MG63 (cell line): ENCODE measurements at regions not wholly inside any gene's neighbourhood (a gene's known extent, or its start where the extent isn't known, plus 50 kb on each side); places are given as distances from the start of the nearest gene placed in this dataset.
"Not testable (repeated sequence)": the region's sequence is repeated elsewhere in the genome, so short reads cannot be mapped to it uniquely, and the experiment has no call there.

Experiments used
- DNase-seq: peaks from one replicate; pipeline ENCODE4 v3.0.0-alpha.2; 2020
- H3K27me3 ChIP-seq: fragments of 250-450 bp; sonication (Bioruptor Pico); 2 replicates; pipeline ENCODE4 v1.5.1; 2020; ENCODE audit warnings: mild to moderate bottlenecking, moderate library complexity
- H3K36me3 ChIP-seq: fragments of 250-450 bp; sonication (Bioruptor Pico); 2 replicates; pipeline ENCODE4 v1.5.1; 2020; ENCODE audit warnings: mild to moderate bottlenecking, moderate library complexity
- H3K4me3 ChIP-seq: fragments of 250-450 bp; sonication (Bioruptor Pico); 2 replicates; pipeline ENCODE4 v1.5.1; 2020; ENCODE audit warnings: mild to moderate bottlenecking, moderate library complexity
- H3K9me3 ChIP-seq: fragments of 250-450 bp; sonication (Bioruptor Pico); 2 replicates; pipeline ENCODE4 v1.5.1; 2020; ENCODE audit warnings: mild to moderate bottlenecking, moderate library complexity

DNA sequence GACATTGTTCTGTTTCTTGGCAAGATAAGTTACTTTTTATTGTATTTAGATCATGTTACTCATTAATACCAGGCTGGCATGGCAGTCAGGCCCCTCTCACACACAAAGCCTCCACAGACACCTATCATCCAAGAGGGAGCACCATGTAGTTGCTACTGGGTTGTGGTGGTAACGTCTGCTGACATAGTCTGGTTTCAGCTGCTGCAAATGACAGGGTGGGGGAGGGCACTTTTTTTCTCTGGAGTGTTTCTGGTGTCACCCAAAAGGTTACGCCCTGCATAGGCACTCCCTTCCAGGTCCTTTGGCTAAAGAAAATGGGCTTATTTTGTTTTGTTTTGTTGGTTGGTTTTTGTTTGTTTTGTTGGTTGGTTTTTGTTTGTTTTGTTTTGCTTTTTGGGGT, 236.4 kb upstream of the RIMS1 start:
- Histone ChIP-seq H3K4me3 (no peak overlapping the region), H3K36me3 (peaks cover 3% of the 10 kb centered on the region; the same call in 1 of the 2 replicates), H3K27me3 (no peaks in the 10 kb centered on the region), H3K9me3 (peaks cover 12% of the 10 kb centered on the region)
- DNase-seq, result no peak

DNA sequence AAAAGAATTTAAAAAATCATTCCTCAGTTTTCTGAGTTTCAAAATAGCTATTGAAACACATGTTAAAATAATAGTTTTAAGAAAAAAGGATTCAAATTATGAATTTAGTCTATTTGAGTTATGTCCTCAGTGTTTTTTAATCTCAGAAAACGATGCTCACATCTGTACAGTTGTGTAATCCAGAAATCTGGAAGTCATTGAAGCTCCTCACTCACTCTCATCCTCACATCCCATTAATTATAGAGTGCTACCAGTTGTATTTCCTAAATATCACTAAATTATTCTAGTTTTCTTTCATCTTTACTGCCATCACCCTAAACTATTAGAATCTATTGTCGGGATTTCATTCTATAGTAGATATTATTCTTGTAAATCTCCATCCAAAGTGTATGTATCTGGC, 234.7 kb upstream of the RIMS1 start:
- Histone ChIP-seq H3K36me3 (peaks cover 3% of the 10 kb centered on the region; the same call in 1 of the 2 replicates), H3K4me3 (no peak overlapping the region), H3K27me3 (no peaks in the 10 kb centered on the region), H3K9me3 (peaks cover 12% of the 10 kb centered on the region)
- DNase-seq, result no peak

DNA sequence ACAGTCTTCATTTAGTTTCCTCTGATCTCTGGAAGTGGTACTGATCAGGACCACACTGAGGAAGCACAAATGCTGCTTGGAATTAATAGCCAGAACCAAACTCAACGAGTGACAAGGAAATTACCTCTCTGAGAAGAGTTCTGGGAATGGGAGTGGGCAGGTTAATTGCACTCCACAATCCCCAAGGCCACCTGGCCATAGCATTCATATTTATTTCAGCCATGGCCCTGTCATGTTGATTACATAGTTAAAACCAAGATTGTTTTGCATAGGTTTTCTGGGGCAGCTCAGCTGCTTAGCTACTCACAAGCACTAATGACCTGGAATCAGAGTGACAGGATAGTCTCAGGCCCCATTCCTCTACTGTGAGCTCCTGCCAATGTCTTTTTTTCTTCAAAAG, 230.2 kb upstream of the RIMS1 start:
- H3K9me3 ChIP-seq, result no peaks in the 10 kb centered on the region; the same call in none of the 2 replicates
- no peaks in the 10 kb centered on the region for H3K36me3 ChIP-seq
- no peak overlapping the region for H3K4me3 ChIP-seq
- no peak for DNase-seq
- H3K27me3 ChIP-seq, result no peaks in the 10 kb centered on the region

DNA sequence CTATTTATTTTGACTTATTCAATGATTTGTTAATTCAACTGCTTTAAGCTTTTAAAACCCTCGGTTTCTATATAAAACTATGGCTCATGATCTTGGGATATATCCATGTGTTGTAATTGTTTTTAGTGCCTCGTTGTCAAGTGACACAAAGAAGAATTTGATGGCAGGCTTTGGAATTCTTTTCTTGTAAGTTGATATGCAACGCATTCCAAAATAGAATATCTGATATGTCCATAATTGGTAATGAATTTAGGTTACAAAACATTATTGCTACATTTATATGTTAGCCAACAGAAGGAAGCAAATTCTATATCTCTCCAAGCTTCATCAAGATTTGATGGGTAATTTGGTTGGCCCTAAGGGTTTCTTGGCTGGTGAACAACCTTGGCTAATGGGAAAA, 220.4 kb upstream of the RIMS1 start:
- no peaks in the 10 kb centered on the region for H3K36me3 ChIP-seq
- DNase-seq, result no peak
- H3K9me3 ChIP-seq, result peaks cover 5% of the 10 kb centered on the region; the same call in 1 of the 2 replicates
- no peaks in the 10 kb centered on the region for H3K27me3 ChIP-seq
- H3K4me3 ChIP-seq, result no peak overlapping the region

DNA sequence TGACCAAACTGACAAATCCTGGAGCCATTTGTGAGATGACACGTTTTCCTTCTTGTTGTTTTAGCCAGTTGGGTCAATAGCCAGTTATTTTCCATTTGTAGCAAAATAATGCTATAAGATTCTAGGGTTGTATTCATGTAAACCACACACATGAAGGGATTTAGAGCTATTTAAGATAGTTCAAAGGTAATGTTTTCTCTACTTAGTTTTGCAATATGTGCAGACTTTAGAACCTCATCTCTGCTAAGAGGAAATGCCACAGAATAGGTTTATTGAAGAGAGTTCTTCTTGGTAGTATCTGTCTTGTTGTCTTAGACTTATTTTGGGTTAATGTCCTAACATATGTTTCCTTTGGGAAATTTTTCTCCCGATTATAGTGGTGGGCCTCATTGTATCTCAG, 213.5 kb upstream of the RIMS1 start:
- Histone ChIP-seq H3K9me3 (no peaks in the 10 kb centered on the region), H3K27me3 (no peaks in the 10 kb centered on the region), H3K4me3 (no peak overlapping the region), H3K36me3 (no peaks in the 10 kb centered on the region)
- DNase-seq, result no peak

DNA sequence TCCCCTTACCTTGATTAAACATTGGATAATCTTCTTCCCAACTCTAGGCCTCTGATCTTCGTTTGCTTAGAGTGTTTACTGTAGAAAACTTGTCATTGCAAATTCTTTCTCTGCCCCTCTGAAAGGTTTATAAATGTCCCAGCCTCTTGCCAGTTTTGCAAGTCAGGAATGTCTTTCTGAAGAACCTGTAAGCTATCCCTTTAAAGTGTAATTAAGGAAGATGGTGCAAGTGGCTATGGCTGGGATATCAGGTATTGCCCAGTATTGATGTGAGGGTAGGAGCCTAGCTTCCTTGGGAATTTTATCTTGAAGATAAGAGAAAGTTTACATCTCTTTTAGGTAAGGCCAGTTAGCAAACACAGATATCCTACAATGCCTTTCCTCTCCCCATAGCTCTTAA, 211.0 kb upstream of the RIMS1 start:
- Histone ChIP-seq H3K27me3 (no peaks in the 10 kb centered on the region), H3K36me3 (no peaks in the 10 kb centered on the region), H3K9me3 (no peaks in the 10 kb centered on the region), H3K4me3 (no peak overlapping the region)
- DNase-seq, result no peak

DNA sequence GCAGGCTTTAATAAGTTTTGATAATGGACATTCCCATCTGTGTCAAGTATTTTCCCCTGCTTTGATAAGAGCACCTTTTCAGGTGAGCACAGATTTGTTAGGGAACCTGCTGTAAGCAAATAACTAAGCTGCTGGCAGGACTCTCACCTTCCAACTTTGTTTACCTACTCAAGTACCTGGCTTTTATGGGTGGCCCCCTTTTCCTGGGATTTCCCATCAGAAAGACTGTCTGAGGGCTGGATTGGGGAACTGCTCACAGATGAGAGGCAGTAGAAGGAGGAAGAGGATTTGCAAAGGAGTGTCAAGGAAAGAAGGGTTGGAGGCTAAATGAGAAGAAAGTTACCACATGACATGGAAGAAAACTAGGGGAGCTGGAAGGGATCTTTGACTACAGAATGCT, 210.1 kb upstream of the RIMS1 start:
- Histone ChIP-seq H3K27me3 (no peaks in the 10 kb centered on the region), H3K9me3 (no peaks in the 10 kb centered on the region), H3K4me3 (no peak overlapping the region), H3K36me3 (no peaks in the 10 kb centered on the region)
- DNase-seq, result no peak

DNA sequence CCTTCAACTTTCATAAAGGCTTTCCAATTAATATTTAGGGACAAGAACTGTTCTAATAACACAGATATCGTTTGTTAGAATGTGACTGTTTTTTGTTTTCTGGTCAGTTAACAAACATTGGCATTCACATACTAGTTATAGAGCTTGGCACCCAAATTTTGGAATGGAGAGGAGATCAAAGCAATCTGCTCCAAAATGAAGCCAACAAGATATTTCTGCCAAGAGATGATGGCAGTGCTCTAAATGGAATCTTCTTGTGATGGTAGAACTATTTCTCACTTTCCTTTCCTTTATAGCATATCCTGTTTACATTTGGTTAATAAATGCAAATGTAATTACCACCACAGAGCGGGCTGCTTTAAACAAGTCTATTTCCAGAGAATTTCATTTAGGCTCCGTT, 208.3 kb upstream of the RIMS1 start:
- DNase-seq, result no peak
- Histone ChIP-seq H3K4me3 (no peak overlapping the region), H3K27me3 (no peaks in the 10 kb centered on the region), H3K9me3 (no peaks in the 10 kb centered on the region), H3K36me3 (no peaks in the 10 kb centered on the region)

DNA sequence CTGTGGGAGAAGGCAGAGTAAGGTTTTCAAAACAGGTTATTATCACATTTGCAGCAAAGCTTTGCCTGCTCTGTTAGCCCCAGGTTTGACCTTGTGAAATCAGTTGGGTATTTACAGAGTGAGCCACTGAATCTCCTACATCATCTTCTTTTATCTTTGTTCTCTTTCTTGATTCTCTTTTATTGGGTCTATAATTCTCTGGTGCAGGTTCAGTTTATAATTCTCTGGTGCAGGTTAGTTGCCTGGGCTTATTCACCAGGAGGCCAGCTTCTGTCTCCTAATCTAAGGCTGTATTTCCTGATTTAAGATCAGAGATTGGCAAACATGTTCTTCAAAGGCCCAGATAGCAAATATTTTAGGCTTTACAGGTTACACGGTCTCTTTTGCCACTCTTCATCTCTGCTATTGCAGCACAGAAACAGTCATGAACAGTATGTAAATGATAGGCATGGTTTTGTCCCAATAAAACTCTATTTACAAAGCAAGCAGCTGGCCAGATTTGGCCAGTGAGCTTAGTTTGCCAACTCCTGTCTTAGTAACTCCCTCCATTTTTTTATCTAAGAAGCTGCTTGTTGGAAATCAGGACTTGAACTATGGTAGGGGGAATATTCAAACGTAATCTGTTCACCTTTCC, 205.0 kb upstream of the RIMS1 start:
- Histone ChIP-seq H3K36me3 (no peaks in the 10 kb centered on the region), H3K27me3 (no peaks in the 10 kb centered on the region), H3K9me3 (no peaks in the 10 kb centered on the region), H3K4me3 (no peak overlapping the region)
- no peak for DNase-seq

DNA sequence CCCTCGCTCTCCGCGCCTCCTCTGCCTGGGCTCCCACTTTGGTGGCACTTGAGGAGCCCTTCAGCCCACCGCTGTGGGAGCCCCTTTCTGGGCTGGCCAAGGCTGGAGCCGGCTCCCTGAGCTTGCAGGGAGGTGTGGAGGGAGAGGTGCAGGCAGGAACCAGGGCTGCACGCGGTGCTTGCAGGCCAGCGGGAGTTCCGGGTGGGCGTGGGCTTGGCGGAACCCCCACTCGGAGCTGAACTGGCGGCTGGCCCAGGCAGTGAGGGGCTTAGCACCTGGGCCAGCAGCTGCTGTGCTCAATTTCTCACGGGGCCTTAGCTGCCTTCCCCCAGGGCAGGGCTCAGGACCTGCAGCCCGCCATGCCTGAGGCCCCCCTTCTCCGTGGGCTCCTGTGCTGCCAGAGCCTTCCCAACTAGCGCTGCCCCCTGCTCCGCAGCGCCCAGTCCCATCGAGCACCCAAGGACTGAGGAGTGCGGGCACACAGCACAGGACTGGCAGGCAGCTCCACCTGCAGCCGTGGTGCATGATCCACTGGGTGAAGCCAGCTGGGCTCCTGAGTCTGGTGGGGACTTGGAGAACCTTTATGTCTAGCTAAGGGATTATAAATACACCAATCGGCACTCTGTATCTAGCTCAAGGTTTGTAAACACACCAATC, 200.2 kb upstream of the RIMS1 start:
- not testable (repeated sequence) for H3K4me3 ChIP-seq, DNase-seq, H3K36me3 ChIP-seq, H3K27me3 ChIP-seq, H3K9me3 ChIP-seq

DNA sequence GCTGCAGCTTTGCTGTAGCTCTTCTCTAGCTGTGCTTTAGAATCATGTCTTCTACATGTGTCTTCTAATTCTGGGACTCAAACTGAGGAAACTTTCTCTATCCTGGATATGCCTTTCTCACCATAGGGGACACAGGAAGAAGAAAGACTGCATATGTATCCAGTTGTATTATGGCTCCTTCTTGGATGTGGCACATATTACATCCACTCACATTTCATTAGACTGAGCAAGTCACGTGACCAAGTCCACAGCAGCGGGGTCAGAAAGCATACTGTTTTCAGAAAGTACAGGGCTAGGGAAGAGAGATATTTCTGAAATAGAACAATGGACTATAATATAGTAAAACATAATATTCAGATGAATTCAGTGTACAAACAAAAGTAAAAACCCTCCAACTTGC, 187.6 kb upstream of the RIMS1 start:
- Histone ChIP-seq H3K36me3 (peaks cover 12% of the 10 kb centered on the region), H3K9me3 (no peaks in the 10 kb centered on the region), H3K27me3 (no peaks in the 10 kb centered on the region), H3K4me3 (no peak overlapping the region)
- no peak for DNase-seq

DNA sequence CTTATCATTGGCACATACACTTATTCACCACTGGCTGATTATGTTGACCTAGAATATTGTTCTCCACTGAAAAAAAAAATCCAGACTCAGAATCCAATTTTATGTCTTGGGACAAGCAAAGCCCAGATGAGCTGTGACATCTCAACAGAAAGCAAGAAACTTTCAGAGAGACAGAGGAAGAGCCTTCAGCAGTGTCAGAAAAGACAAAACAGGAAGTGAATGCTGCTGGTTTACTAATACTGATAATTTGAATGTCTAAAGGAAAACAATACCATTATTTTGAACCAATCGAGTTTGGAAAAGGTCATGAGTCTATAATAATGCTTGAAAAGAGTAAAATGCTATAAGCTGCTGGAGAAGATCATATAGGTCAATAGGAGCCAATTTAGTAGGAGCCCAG, 179.8 kb upstream of the RIMS1 start:
- DNase-seq, result no peak
- no peaks in the 10 kb centered on the region for H3K27me3 ChIP-seq
- no peaks in the 10 kb centered on the region for H3K9me3 ChIP-seq
- no peak overlapping the region for H3K4me3 ChIP-seq
- H3K36me3 ChIP-seq, result no peaks in the 10 kb centered on the region

DNA sequence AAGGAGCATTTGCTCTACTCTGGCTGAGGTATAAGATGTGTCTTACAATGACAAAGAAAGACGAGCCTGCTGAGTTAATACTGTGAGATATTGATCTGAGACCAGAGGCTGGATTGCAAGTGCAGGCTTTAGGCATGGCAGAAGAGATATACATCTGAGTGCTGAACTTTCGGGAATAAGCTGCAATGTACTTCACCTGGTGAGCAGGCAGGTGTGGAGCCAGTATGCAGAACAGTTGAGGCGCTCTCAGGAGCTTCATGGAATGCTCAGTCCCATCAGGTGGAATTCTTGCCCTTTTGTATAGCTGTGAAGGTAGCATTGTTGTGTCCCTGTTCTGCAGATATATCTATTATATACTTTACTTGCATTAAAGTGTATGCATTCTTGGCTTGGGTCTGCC, 179.3 kb upstream of the RIMS1 start:
- no peaks in the 10 kb centered on the region for H3K9me3 ChIP-seq
- H3K27me3 ChIP-seq, result no peaks in the 10 kb centered on the region
- no peak overlapping the region for H3K4me3 ChIP-seq
- DNase-seq, result no peak
- H3K36me3 ChIP-seq, result no peaks in the 10 kb centered on the region

DNA sequence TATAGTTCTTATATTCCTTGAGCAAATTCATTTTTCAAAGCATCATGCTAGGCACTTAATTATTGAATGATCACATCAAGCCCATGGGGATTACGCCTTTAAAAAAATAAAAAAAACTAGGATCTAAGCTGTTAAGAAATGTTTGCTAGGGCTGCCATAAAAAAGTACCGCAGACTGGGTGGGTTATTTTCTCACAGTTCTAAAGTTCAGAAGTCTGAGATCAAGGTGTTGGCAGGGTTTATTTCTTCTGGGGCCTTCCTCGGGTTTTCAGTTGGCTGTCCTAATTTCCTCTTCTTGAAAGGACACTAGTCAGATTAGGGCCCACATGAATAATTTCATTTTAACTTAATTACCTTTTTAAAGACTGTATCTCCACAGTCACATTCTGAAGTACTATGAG, 165.6 kb upstream of the RIMS1 start:
- H3K9me3 ChIP-seq, result no peaks in the 10 kb centered on the region
- H3K4me3 ChIP-seq, result no peak overlapping the region
- no peaks in the 10 kb centered on the region; the same call in 1 of the 2 replicates for H3K36me3 ChIP-seq
- no peak for DNase-seq
- H3K27me3 ChIP-seq, result no peaks in the 10 kb centered on the region

DNA sequence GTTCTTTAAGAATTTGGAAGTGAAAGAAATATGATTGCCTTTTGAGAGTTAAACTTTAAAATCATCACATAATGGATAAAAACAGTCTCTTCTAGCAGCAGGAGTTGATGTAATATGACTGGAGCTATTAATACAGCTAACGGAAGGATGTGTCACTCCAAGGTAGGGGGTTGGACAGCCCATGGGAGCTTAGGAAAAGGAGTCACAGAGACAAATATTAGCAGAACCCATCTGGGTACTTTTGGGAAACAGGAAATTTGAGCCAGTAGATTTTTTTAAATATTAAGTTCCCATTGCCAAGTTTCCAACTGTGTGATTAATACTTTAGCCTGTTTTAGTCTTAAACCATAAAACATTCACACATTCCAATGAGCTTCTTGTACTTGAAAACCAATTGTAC, 164.7 kb upstream of the RIMS1 start:
- DNase-seq, result peak; percentile 51
- Histone ChIP-seq H3K9me3 (no peaks in the 10 kb centered on the region), H3K36me3 (no peaks in the 10 kb centered on the region; the same call in 1 of the 2 replicates), H3K27me3 (no peaks in the 10 kb centered on the region), H3K4me3 (no peak overlapping the region)

DNA sequence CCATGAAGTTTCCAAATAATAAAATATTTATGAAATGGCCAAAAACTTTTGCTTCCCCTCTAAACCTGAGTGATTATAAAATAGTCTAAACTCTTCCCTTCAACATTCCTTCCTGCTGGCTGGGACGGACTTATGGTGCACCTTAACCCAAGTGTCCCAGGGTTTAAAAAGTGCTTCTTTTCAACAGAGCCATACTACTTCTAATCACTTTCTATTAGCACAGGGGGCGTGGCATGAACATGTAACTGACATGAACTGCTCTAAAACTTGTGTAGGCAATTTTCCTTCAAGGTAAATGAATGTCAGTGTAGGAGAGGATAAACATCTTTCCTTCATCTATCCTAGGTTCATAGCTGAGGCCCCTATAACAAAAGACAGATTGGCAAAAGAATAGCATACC, 163.6 kb upstream of the RIMS1 start:
- H3K9me3 ChIP-seq, result no peaks in the 10 kb centered on the region
- no peaks in the 10 kb centered on the region for H3K27me3 ChIP-seq
- no peaks in the 10 kb centered on the region for H3K36me3 ChIP-seq
- no peak for DNase-seq
- H3K4me3 ChIP-seq, result no peak overlapping the region

DNA sequence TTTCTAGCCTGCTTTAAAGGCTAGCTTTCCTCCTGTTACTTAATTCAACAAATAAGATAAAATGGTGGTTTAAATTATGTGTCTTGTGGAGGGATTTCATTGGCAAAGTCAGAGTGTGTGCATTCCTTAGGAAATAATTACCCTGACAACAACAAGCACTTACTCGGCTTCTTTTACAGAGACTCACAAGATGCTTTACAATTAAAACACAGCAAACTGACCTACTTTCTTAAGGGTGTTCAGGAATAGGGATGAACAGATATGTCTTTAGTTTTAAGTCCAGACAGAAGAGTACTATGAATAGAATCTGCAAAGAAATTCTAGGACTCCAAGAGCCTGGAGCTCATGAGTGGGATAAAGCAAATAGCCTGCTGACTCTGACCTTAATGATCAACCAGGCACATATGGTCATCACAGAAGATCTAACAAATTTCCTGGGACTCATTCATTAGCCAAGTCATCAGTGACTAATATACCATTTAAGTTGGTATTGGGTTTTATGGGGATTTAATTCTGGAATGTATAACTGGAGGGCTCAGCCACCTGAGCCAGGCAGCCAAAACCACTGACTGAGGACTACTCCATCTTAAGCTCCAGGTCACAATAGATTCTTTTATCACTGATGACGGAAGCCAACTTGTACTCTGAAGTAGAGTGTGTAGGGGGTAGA, 161.8 kb upstream of the RIMS1 start:
- no peak overlapping the region for H3K4me3 ChIP-seq
- no peak for DNase-seq
- no peaks in the 10 kb centered on the region for H3K36me3 ChIP-seq
- no peaks in the 10 kb centered on the region for H3K9me3 ChIP-seq
- no peaks in the 10 kb centered on the region for H3K27me3 ChIP-seq

DNA sequence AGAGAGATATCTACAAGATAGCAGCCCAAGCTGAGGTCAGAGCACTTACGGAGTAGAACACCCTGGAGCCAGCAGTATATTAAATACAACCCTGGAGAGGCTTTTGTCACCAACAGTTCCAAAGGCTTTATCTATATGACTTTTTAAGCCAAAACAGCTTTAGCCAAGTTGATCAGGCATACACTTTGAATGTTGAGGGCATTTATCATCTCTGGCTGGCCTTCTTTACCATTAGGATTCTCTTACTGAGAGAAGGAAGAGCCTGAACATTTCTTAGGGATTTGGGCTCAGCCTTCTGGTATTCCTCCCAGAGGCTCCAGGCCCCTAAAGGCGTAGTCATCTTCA, 161.3 kb upstream of the RIMS1 start:
- DNase-seq, result no peak
- H3K36me3 ChIP-seq, result no peaks in the 10 kb centered on the region
- H3K27me3 ChIP-seq, result no peaks in the 10 kb centered on the region

More for the DNA sequence above, 161.3 kb upstream of the RIMS1 start:
- no peaks in the 10 kb centered on the region for H3K9me3 ChIP-seq
- no peak overlapping the region for H3K4me3 ChIP-seq
